ENCODE measurements at regions not wholly inside any gene's neighbourhood (a gene's known extent, or its start where the extent isn't known, plus 50 kb on each side); places are given as distances from the start of the nearest gene placed in this dataset.

DNA sequence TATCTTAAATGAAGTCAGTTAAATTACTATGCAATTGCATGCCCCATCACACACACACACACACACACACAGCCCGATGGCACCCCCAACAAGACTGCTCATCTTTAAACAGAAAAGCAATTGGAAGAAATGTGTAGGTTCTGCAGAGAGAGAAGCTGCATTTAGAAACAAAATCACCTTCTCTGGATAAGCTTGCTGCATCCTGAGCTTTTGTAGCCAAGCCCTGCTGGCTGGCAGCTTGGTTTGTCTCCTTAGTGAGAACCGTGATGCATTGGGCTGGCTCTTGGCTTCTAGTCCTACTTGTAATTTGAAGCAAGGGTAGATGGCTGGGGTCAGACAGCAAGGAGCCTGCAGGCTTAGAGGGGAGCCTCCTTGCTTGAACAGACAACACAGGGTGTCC is 153.8 kb downstream of the SOX9 start:
- Mint-ChIP-seq H3K27ac (no peak overlapping the region), H3K4me3 (no peak overlapping the region), H3K4me1 (peaks cover 14% of the 10 kb centered on the region), H3K9me3 (peaks cover 19% of the 10 kb centered on the region), H3K27me3 (ENCODE audit: low read depth) (peaks cover 9% of the 10 kb centered on the region; the same call in 1 of the 2 replicates), H3K36me3 (peaks cover 9% of the 10 kb centered on the region)
- ChIA-PET CTCF (no interaction called here), POLR2A (no interaction called here)
- ATAC-seq (no peak), DNase-seq (ENCODE audit: low spot score) (no peak)
- TF ChIP-seq, protein P1, sequence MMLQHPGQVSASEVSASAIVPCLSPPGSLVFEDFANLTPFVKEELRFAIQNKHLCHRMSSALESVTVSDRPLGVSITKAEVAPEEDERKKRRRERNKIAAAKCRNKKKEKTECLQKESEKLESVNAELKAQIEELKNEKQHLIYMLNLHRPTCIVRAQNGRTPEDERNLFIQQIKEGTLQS (CRISPR knock-in tag; conservative IDR thresholded peaks at IDR 0.05): no peak
- TF ChIP-seq FOXP1 (CRISPR knock-in tag; IDR thresholded peaks at IDR 0.05; ENCODE audit: borderline replicate concordance) (no peak), TCF7 (CRISPR knock-in tag; IDR thresholded peaks at IDR 0.05; ENCODE audit: low read depth) (no peak), ZNF121 (CRISPR knock-in tag; IDR thresholded peaks at IDR 0.05) (no peak), SMAD4 (CRISPR knock-in tag; IDR thresholded peaks at IDR 0.05) (no peak), EMX1 (CRISPR knock-in tag; IDR thresholded peaks at IDR 0.05) (no peak), E2F4 (CRISPR knock-in tag; IDR thresholded peaks at IDR 0.05; ENCODE audit: borderline replicate concordance, low read depth) (no peak), ZNF138 (CRISPR knock-in tag; conservative IDR thresholded peaks at IDR 0.05) (no peak), SMAD3 (CRISPR knock-in tag; IDR thresholded peaks at IDR 0.05; ENCODE audit: borderline replicate concordance) (no peak), RELA (CRISPR knock-in tag; IDR thresholded peaks at IDR 0.05; ENCODE audit: borderline replicate concordance) (no peak), ZNF416 (CRISPR knock-in tag; IDR thresholded peaks at IDR 0.05) (no peak), FOXK1 (CRISPR knock-in tag; IDR thresholded peaks at IDR 0.05) (no peak)
- TF ChIP-seq, protein P2, sequence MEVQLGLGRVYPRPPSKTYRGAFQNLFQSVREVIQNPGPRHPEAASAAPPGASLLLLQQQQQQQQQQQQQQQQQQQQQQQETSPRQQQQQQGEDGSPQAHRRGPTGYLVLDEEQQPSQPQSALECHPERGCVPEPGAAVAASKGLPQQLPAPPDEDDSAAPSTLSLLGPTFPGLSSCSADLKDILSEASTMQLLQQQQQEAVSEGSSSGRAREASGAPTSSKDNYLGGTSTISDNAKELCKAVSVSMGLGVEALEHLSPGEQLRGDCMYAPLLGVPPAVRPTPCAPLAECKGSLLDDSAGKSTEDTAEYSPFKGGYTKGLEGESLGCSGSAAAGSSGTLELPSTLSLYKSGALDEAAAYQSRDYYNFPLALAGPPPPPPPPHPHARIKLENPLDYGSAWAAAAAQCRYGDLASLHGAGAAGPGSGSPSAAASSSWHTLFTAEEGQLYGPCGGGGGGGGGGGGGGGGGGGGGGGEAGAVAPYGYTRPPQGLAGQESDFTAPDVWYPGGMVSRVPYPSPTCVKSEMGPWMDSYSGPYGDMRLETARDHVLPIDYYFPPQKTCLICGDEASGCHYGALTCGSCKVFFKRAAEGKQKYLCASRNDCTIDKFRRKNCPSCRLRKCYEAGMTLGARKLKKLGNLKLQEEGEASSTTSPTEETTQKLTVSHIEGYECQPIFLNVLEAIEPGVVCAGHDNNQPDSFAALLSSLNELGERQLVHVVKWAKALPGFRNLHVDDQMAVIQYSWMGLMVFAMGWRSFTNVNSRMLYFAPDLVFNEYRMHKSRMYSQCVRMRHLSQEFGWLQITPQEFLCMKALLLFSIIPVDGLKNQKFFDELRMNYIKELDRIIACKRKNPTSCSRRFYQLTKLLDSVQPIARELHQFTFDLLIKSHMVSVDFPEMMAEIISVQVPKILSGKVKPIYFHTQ (CRISPR knock-in tag; IDR thresholded peaks at IDR 0.05): no peak
- TF ChIP-seq, protein P3, sequence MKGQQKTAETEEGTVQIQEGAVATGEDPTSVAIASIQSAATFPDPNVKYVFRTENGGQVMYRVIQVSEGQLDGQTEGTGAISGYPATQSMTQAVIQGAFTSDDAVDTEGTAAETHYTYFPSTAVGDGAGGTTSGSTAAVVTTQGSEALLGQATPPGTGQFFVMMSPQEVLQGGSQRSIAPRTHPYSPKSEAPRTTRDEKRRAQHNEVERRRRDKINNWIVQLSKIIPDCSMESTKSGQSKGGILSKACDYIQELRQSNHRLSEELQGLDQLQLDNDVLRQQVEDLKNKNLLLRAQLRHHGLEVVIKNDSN (CRISPR knock-in tag; IDR thresholded peaks at IDR 0.05): no peak

DNA sequence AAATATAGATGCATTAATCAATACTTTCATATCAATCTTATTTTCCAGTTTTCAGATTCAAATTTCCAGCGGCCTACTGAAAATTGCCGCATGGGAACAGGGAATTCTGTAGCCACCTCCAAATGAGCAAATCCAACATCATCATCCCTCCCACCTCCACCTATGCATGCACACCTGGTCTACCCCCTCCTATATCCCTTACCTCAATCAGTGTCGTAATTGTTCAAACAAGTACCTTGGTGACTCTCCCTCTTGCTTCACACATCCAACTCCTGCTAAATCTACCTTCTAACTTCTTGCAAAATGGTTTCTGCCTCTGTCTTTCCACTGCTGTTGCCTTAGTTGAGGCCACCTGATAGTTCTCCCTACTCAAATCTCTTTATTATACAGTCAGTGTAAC is 160.1 kb downstream of the SOX9 start:
- POLR2A ChIA-PET: no interaction called here
- Mint-ChIP-seq H3K4me3 (no peak overlapping the region), H3K4me1 (peaks cover 22% of the 10 kb centered on the region), H3K36me3 (peaks cover 2% of the 10 kb centered on the region), H3K27ac (no peak overlapping the region), H3K27me3 (ENCODE audit: low read depth) (peaks cover 1% of the 10 kb centered on the region; the same call in 1 of the 2 replicates), H3K9me3 (peaks cover 11% of the 10 kb centered on the region)
- ATAC-seq (no peak), DNase-seq (ENCODE audit: low spot score) (no peak)
- CTCF ChIA-PET: no interaction called here
- TF ChIP-seq HMGA2 (CRISPR knock-in tag; IDR thresholded peaks at IDR 0.05): no peak
- TF ChIP-seq TP53 (CRISPR knock-in tag; IDR thresholded peaks at IDR 0.05): no peak

- peaks cover 22% of the 10 kb centered on the region for H3K4me1 Mint-ChIP-seq
- no peaks in the 10 kb centered on the region for H3K27me3 Mint-ChIP-seq (ENCODE audit: low read depth)
- H3K9me3 Mint-ChIP-seq: 0 out of 2 replicates have a peak, but pooled peaks cover 4% of the 10 kb centered on the region
- DNase-seq (ENCODE audit: low spot score) (no peak), ATAC-seq (no peak)
- H3K36me3 Mint-ChIP-seq: no peaks in the 10 kb centered on the region
- POLR2A ChIA-PET: no interaction called here
- CTCF ChIA-PET: no interaction called here
- TF ChIP-seq GABPB1 (CRISPR knock-in tag; IDR thresholded peaks at IDR 0.05): no peak
- no peak for TF ChIP-seq ZNF121 (CRISPR knock-in tag; IDR thresholded peaks at IDR 0.05)
- TF ChIP-seq TP53 (CRISPR knock-in tag; IDR thresholded peaks at IDR 0.05): no peak
- TF ChIP-seq CREM (CRISPR knock-in tag; IDR thresholded peaks at IDR 0.05): no peak
- TF ChIP-seq, protein P4, sequence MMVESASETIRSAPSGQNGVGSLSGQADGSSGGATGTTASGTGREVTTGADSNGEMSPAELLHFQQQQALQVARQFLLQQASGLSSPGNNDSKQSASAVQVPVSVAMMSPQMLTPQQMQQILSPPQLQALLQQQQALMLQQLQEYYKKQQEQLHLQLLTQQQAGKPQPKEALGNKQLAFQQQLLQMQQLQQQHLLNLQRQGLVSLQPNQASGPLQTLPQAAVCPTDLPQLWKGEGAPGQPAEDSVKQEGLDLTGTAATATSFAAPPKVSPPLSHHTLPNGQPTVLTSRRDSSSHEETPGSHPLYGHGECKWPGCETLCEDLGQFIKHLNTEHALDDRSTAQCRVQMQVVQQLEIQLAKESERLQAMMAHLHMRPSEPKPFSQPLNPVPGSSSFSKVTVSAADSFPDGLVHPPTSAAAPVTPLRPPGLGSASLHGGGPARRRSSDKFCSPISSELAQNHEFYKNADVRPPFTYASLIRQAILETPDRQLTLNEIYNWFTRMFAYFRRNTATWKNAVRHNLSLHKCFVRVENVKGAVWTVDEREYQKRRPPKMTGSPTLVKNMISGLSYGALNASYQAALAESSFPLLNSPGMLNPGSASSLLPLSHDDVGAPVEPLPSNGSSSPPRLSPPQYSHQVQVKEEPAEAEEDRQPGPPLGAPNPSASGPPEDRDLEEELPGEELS (CRISPR knock-in tag; IDR thresholded peaks at IDR 0.05): no peak
- TF ChIP-seq ZNF263 (CRISPR knock-in tag; IDR thresholded peaks at IDR 0.05; ENCODE audit: low read depth): no peak
- H3K4me3 Mint-ChIP-seq: no peak overlapping the region
- H3K27ac Mint-ChIP-seq: no peak overlapping the region
Observed at GRCh38 chr17:72282439-72283029, 161.7 kb downstream of the SOX9 start.

Data from WTC11 (cell line).